GM12878 (cell line): ENCODE measurements at regions not wholly inside any gene's neighbourhood (a gene's known extent, or its start where the extent isn't known, plus 50 kb on each side); places are given as distances from the start of the nearest gene placed in this dataset.

Experiments
- CEBPB ChIP-seq, 2 experiments: fragments of 150-350 bp in 1 of 2; IDR thresholded peaks; 2 replicates each; pipeline ENCODE4 v1.6.1; 2012 to 2014; ENCODE audit warnings: low read depth in 2 of 2, low read length in 2 of 2, borderline replicate concordance in 1 of 2, inconsistent platforms in 1 of 2
- CREM ChIP-seq: IDR thresholded peaks from 2 replicates; pipeline ENCODE4 v1.6.1; 2014; ENCODE audit warnings: antibody characterized with exemption, low read depth
- DPF2 ChIP-seq: fragments of 450-650 bp; IDR thresholded peaks from 2 replicates; pipeline ENCODE4 v1.6.1; 2017; ENCODE audit warnings: mild to moderate bottlenecking
- E2F8 ChIP-seq: fragments of 450-650 bp; IDR thresholded peaks from 2 replicates; pipeline ENCODE4 v1.6.1; 2018; ENCODE audit warnings: mild to moderate bottlenecking, low read depth, moderate library complexity; ENCODE audit not compliant: partially characterized antibody
- EGR1 ChIP-seq, 2 experiments: IDR thresholded peaks; 1 replicate in 1 of 2; 2 replicates in 1 of 2; pipeline ENCODE4 v1.6.1; 2011 to 2012; ENCODE audit warnings: low read depth in 2 of 2, low read length in 2 of 2, borderline replicate concordance in 1 of 2, mild to moderate bottlenecking in 1 of 2, moderate library complexity in 1 of 2
- IKZF1 ChIP-seq: fragments of 450-650 bp; conservative IDR thresholded peaks from 2 replicates; pipeline ENCODE4 v1.6.1; 2017; ENCODE audit warnings: antibody characterized with exemption, mild to moderate bottlenecking
- KLF5 ChIP-seq: fragments of 450-650 bp; IDR thresholded peaks from 2 replicates; pipeline ENCODE4 v1.6.1; 2014; ENCODE audit warnings: mild to moderate bottlenecking; ENCODE audit not compliant: partially characterized antibody
- LARP7 ChIP-seq: fragments of 450-650 bp; IDR thresholded peaks from 2 replicates; pipeline ENCODE4 v1.6.1; 2017; ENCODE audit warnings: mild to moderate bottlenecking
- MAX ChIP-seq: IDR thresholded peaks from 2 replicates; pipeline ENCODE4 v1.6.1; 2012; ENCODE audit warnings: low read depth, low read length, improper control_type of control experiment
- MTA3 ChIP-seq: IDR thresholded peaks from 2 replicates; pipeline ENCODE4 v1.6.1; 2012; ENCODE audit warnings: low read length, inconsistent platforms, borderline replicate concordance
- NR2C2 ChIP-seq: IDR thresholded peaks from 2 replicates; pipeline ENCODE4 v1.6.1; 2011; ENCODE audit warnings: borderline replicate concordance, low read depth; ENCODE audit not compliant: control insufficient read depth, insufficient read length
- PAX8 ChIP-seq: fragments of 450-650 bp; IDR thresholded peaks from 2 replicates; pipeline ENCODE4 v1.6.1; 2017; ENCODE audit warnings: mild to moderate bottlenecking, moderate library complexity
- POLR2AphosphoS2 ChIP-seq: IDR thresholded peaks from 2 replicates; pipeline ENCODE4 v1.6.1; 2011; ENCODE audit warnings: low read depth, mild to moderate bottlenecking, low read length, improper control_type of control experiment, moderate library complexity
- RBBP5 ChIP-seq: fragments of 200-600 bp; sonication (generic); conservative IDR thresholded peaks from 2 replicates; pipeline ENCODE4 v1.6.1; 2016
- SIN3A ChIP-seq: IDR thresholded peaks from 2 replicates; pipeline ENCODE4 v1.6.1; 2012; ENCODE audit warnings: low read depth, low read length, improper control_type of control experiment
- SIX5 ChIP-seq: IDR thresholded peaks from 2 replicates; pipeline ENCODE4 v1.6.1; 2011; ENCODE audit warnings: mild to moderate bottlenecking, low read depth, low read length, moderate library complexity; ENCODE audit not compliant: severe bottlenecking
- SMARCA5 ChIP-seq: fragments of 450-650 bp; IDR thresholded peaks from 2 replicates; pipeline ENCODE4 v1.6.1; 2017; ENCODE audit warnings: mild to moderate bottlenecking
- SUPT20H ChIP-seq: IDR thresholded peaks from 2 replicates; pipeline ENCODE4 v1.6.1; 2011; ENCODE audit warnings: low read depth, mild to moderate bottlenecking, low read length, moderate library complexity, borderline replicate concordance; ENCODE audit not compliant: control insufficient read depth
- ZBED1 ChIP-seq: IDR thresholded peaks from 2 replicates; pipeline ENCODE4 v1.6.1; 2016; ENCODE audit warnings: borderline replicate concordance
- ZNF384 ChIP-seq: IDR thresholded peaks from 2 replicates; pipeline ENCODE4 v1.6.1; 2012; ENCODE audit warnings: low read depth, mild to moderate bottlenecking, low read length, improper control_type of control experiment, borderline replicate concordance
- ZZZ3 ChIP-seq: IDR thresholded peaks from 2 replicates; pipeline ENCODE4 v1.6.1; 2011; ENCODE audit warnings: low read depth; ENCODE audit not compliant: control insufficient read depth, insufficient read length
- TF ChIP-seq, protein P1 (sequence below): fragments of 450-650 bp; IDR thresholded peaks from 2 replicates; pipeline ENCODE4 v1.6.1; 2016; ENCODE audit warnings: mild to moderate bottlenecking
- TF ChIP-seq, protein P2 (sequence below): fragments of 450-650 bp; IDR thresholded peaks from 2 replicates; pipeline ENCODE4 v1.6.1; 2016; ENCODE audit warnings: mild to moderate bottlenecking, moderate library complexity, borderline replicate concordance

GRCh38 chr20:53872561-53873229, 197.7 kb downstream of the BCAS1 start (continued):
- TF ChIP-seq E2F8 (no peak), MAX (no peak), ZZZ3 (peak; percentile 71), ZBED1 (peak; percentile 48; the same call in 1 of the 2 replicates), SIX5 (no peak), NR2C2 (no peak), SUPT20H (no peak), SMARCA5 (peak; percentile 64), PAX8 (no peak), EGR1 (IDR thresholded peaks at IDR 0.05; ENCODE audit: borderline replicate concordance in 1 of 2, low read depth in 2 of 2, low read length in 2 of 2) (no peak), CEBPB (IDR thresholded peaks at IDR 0.05; ENCODE audit: borderline replicate concordance in 1 of 2, low read depth in 2 of 2, low read length in 2 of 2) (0 out of 4 replicates have a peak, but pooled peaks of 1 of the 2 experiments have one; percentile 29), MTA3 (no peak), RBBP5 (no peak), KLF5 (no peak), LARP7 (no peak), CREM (peak; percentile 41; the same call in 1 of the 2 replicates), POLR2AphosphoS2 (no peak), DPF2 (peak; percentile 72), IKZF1 (peak; percentile 90), ZNF384 (no peak), SIN3A (no peak)
- TF ChIP-seq, protein P1, sequence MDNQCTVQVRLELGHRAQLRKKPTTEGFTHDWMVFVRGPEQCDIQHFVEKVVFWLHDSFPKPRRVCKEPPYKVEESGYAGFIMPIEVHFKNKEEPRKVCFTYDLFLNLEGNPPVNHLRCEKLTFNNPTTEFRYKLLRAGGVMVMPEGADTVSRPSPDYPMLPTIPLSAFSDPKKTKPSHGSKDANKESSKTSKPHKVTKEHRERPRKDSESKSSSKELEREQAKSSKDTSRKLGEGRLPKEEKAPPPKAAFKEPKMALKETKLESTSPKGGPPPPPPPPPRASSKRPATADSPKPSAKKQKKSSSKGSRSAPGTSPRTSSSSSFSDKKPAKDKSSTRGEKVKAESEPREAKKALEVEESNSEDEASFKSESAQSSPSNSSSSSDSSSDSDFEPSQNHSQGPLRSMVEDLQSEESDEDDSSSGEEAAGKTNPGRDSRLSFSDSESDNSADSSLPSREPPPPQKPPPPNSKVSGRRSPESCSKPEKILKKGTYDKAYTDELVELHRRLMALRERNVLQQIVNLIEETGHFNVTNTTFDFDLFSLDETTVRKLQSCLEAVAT: peak; percentile 90
- TF ChIP-seq, protein P2, sequence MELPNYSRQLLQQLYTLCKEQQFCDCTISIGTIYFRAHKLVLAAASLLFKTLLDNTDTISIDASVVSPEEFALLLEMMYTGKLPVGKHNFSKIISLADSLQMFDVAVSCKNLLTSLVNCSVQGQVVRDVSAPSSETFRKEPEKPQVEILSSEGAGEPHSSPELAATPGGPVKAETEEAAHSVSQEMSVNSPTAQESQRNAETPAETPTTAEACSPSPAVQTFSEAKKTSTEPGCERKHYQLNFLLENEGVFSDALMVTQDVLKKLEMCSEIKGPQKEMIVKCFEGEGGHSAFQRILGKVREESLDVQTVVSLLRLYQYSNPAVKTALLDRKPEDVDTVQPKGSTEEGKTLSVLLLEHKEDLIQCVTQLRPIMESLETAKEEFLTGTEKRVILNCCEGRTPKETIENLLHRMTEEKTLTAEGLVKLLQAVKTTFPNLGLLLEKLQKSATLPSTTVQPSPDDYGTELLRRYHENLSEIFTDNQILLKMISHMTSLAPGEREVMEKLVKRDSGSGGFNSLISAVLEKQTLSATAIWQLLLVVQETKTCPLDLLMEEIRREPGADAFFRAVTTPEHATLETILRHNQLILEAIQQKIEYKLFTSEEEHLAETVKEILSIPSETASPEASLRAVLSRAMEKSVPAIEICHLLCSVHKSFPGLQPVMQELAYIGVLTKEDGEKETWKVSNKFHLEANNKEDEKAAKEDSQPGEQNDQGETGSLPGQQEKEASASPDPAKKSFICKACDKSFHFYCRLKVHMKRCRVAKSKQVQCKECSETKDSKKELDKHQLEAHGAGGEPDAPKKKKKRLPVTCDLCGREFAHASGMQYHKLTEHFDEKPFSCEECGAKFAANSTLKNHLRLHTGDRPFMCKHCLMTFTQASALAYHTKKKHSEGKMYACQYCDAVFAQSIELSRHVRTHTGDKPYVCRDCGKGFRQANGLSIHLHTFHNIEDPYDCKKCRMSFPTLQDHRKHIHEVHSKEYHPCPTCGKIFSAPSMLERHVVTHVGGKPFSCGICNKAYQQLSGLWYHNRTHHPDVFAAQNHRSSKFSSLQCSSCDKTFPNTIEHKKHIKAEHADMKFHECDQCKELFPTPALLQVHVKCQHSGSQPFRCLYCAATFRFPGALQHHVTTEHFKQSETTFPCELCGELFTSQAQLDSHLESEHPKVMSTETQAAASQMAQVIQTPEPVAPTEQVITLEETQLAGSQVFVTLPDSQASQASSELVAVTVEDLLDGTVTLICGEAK: no peak
- TF ChIP-seq, all 136 proteins: peak for 42
